GM18907 (cell line): ENCODE measurements at regions not wholly inside any gene's neighbourhood (a gene's known extent, or its start where the extent isn't known, plus 50 kb on each side); places are given as distances from the start of the nearest gene placed in this dataset.

Experiments
- ATAC-seq: cut with Tn5 transposase; IDR thresholded peaks from one replicate; pipeline ENCODE4 v1.9.1; 2021; ENCODE audit warnings: mild to moderate bottlenecking, moderate library complexity; ENCODE audit not compliant: unreplicated experiment

DNA sequence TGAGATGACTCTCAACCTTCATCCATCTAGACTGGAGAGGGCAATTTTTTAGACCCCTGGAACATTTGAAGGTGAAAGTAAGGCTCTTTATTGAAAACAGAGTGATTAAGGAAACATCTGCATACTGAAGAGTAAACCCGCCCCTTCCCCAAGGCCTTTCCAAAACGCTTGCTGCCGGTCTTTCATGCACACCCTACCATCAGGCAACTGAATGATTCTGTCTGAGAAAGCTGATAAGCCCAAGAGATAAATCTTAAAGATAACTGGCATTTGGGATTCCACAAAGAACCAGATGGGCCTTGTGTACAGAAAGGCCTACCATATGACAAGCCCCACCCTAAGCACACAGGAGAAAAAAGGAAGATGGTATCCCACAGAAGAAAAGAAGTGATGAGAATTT, 54.4 kb upstream of the PIK3R1 start:
- no peak for ATAC-seq

DNA sequence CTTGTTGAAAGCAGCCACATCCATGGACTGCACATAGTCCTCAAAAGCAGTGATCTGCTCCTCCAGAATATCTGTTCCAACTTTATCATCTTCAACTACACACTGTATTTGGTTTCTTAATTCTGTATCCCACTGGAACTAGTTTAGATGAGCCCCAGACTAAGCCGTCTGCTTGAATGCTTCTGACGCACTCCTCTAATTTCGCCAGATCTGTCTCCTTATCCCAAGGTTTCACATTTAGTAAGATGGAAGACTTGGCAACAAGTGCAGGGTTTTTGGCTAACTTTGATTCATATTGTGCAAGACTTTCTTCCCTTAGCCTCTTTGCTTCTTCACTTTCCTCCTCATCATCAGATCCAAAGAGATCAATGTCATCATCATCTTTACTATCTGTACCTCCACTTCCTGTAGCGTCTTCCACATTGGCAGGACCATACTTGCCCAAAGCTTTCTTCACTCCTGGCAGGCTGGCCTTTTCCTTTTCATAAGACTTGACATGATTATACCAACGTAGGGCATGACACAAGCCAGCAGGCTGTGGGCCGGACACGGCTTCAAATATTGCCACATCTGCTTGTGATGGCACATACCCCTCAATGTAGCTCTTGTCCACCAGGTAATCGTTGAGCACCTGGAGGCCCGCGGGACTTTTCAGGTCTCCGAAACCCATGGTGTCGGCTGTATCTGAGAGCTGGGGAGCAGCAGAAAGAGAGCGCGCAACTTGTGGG, 56.2 kb upstream of the PIK3R1 start:
- ATAC-seq = no peak

GRCh38 chr5:68155940-68156339, 59.6 kb upstream of the PIK3R1 start:
- ATAC-seq = no peak

- no peak for ATAC-seq
Measured at GRCh38 chr5:68154119-68154857, 61.3 kb upstream of the PIK3R1 start.

- ATAC-seq = no peak
Measured at GRCh38 chr5:68151812-68152211, 63.7 kb upstream of the PIK3R1 start.

DNA sequence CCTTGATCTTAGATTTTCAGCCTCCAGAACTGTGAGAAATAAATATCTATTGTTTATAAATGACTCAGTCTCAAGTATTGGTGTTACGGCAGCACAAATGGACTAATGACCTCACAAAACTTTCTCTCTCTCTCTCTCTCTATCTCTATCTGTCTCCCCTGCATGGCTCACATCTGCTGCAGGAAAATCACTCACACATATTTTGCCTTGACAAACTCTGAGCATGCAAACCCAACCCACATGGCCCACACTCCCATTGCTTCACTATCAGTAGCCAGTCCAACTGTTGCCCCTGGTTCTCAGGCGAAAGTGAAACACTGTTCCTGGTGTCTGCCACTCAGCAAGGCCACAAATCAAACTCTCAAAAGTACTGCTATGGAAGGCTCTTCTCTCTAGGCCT, 66.4 kb upstream of the PIK3R1 start:
- ATAC-seq = peak; percentile 37

DNA sequence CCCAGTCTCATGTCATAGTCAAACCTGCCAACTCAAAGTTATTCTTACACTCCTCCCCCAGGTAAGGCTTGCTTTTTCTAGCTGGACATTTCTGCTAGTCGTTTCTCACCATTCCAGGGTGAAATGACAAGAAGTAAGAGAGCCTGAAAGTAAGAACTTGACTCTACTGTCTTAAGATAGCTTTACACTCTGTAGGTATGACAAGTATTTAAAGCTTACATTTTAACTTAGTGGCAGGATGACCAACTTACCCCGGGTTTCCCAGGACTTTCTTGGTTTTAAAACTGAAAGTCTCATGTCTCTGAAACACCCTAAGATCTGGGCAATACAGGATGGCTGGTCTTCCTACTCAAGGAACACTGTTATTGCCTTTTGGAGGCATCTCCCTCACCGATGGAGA, 67.5 kb upstream of the PIK3R1 start:
- ATAC-seq = peak; percentile 77

GRCh38 chr5:68147659-68148058, 67.9 kb upstream of the PIK3R1 start:
- ATAC-seq = peak; percentile 12

GRCh38 chr5:68141494-68141893, 74.1 kb upstream of the PIK3R1 start:
- ATAC-seq = peak; percentile 65

DNA sequence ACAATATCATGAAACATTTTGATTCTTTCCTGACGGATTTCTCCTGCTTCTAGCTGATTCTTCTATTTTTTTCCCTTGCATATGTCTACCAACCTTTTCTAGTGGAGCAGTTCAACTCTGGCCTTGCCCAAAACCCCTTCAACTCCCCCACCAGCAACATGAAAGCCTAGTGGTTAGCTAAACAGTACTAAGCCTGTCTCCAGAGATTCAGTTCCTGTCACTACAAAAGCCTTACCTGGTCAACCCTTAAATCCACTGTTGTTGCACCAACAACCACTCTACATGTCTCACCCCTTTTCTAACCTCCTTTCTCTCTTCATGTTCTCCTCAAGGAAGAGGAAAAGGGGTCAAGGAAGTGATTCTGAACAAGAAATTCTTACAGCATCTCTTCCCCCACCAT, 74.8 kb upstream of the PIK3R1 start:
- peak; percentile 56 for ATAC-seq

DNA sequence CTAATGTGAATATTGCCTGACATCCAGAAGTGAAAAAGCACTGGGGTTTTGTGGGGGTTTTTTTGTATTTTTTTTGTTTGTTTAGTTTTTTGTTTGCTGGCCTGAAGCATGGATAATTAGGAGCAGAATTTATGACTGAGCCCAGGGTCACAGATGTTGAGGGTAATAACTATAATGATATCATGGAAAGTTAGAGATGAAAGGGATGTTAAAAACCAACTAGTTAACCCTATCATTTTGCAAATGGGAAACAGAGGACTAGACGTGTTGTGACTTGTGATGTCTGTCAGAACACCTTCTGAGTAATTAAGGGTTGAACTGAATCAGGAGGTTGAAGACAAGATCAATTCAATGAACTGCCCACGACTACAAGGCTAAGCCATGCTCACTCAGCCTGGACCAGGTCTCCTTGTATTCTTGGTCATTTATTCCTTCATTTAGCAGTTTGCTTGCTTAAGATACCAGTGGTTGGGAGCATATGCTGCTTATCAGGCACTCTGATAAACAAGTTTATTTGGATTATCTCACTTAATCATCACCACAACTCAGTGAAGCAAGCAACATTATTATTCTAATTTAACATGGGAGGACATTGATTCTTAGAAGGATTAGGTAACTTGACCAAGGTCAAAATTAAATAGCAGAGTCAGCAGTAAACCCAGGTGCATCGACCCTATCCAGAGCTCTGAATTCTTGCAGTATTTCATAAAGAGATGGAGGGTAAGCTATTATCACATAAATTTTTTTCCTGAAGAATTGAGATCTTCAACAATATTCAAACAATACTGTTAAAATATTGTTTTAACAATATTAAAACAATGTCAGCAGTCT, 75.7 kb upstream of the PIK3R1 start:
- peak; percentile 32 for ATAC-seq

DNA sequence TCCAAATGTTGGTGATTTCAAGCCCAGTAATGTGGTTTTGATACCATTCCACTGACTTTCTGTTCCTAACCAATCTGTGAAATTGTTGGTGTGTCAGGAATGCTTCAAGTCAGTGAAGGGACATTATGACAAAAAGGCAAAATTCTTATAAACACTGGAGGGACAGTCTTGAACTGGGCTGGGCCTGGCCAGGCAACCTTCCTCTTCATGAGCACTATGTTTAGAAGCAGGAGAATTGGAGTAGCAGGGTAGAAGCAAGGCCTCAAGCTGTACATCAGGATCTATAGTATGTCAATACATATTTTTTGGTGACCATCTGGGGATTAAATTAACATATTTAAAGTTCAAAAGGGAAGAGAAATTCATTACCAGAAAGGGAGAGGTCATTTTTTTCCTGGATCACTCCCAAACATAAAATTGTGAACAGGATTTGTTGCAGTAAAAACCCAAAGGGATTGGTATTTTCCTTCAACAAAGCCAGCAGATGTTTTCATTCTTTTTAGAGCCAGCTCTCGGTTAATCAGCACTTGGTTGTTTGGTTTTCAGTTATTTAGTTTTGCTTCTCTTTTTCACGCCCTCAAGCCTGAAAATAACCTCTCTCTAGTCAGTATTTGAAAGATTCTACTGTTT, 77.9 kb upstream of the PIK3R1 start:
- ATAC-seq = no peak

GRCh38 chr5:68134669-68135313, 80.8 kb upstream of the PIK3R1 start:
- no peak for ATAC-seq

DNA sequence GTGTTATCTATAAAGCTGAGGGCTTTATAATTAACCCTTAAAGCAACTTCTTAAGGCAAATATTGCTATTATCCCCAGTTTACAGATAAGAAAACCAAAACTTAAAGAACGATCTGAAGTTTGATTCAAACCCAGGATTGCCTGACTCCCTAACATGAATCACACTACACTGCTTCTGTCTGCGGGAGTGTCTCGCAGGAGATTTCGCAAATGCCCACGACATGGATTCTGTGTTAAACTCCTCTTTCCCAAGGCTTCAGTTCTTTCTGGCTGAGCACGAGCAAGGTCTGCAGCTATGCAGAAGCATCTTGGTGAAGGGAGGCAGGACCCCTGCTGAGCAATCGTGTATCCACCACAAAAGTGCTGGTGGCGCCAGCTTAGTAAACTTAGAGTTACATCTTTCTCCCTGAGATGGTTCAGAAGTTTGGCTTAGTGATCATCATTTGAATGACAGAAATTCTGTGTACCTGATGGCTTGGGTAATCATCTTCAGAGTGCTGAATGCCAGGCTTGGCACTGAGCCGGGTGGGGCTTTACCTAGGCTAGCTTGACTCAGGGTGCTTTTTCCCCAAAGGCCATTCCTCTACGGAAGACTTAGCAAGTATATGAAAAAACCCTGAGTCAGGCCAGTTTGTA, 81.4 kb upstream of the PIK3R1 start:
- no peak for ATAC-seq

DNA sequence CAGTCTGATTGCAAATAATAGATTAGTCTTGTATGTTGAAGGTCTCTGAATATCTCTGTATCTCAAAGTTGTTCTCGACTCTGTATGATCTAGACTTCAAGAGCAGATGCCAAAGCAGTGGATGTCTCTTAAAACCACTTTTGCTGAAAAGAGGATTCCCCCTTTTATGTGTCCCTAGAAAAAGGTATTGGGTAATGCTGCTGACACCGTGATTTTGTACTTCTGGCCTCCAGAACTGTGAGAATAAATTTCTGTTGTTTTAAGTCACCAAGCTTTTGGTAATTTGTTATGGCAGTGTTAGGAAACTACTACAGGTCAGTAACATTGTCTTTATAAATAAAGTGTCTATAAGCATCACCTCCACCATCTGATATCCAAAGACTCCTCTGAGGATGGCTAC, 85.3 kb upstream of the PIK3R1 start:
- no peak for ATAC-seq

GRCh38 chr5:68129364-68129763, 86.2 kb upstream of the PIK3R1 start:
- ATAC-seq = no peak

- no peak for ATAC-seq
Measured at GRCh38 chr5:68126886-68127285, 88.7 kb upstream of the PIK3R1 start.

GRCh38 chr5:68122439-68123328, 92.9 kb upstream of the PIK3R1 start:
- ATAC-seq = no peak

DNA sequence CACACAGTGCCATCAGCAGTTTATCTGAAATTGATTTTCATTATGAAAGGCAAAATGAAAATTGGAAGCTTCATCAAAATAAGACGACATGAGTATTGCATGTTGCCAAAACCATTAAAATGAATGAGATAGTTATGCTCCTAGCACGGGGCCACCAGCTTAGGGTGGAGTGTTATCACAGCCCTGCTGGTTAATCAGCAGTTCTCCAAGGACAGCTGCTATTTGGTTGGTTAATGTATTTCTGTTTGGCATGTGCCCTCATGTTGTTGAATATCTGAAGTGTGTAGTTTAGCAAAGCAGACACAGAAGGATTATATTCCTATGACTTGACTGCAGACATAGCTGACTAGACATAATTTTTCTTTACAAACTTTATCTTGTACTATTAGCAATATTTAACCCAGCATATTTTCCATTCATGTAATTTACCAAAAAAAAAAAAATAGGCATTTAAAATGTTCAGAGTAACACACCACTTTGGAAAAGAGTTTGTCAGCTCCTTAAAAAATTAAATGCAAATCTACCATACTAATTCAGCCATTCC, 98.6 kb upstream of the PIK3R1 start:
- ATAC-seq = no peak
